ENCODE measurements at regions not wholly inside any gene's neighbourhood (a gene's known extent, or its start where the extent isn't known, plus 50 kb on each side); places are given as distances from the start of the nearest gene placed in this dataset.

DNA sequence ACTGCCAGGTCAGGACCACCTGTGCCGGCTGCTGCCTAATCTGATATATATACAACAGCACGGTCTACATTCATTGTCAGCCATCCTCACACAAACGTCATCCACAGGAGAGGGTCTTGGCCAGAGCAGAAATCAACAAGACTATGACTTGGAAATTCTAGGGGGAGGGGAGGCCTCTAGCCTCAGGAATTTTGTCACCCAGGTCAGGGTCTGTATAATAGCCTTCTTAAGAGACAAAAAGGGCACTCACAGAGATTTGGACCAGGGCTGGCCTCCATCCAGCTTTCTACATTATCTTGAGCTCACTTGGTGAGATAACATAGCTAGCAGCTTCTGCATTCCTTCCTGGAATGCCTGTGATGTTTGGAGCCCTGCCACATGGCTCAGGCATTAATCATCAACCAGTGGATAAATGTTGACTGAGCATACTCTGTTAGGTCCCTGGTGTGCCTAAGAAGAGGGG lies 50.4 kb upstream of the CTIF start:
- DNase-seq = no peak

DNA sequence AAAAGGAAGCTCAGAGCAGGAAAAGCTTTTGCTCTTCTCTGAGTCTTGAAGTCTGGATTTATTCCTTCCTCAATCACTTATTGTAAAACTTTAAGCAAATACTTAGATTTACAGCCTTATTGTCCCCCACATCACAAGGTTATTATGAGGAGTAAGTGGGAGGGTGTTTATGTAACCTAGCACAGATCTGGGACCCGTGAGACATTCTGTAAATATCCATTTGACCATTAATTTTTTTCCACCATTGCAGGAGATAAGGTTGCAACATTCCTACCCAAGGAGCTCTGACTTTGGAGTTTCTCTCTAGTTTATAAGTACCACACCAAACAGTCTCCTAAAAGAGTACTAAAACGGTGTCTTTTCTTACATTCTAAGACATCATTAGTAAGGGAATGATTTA lies 52.1 kb upstream of the CTIF start:
- no peak for DNase-seq

DNA sequence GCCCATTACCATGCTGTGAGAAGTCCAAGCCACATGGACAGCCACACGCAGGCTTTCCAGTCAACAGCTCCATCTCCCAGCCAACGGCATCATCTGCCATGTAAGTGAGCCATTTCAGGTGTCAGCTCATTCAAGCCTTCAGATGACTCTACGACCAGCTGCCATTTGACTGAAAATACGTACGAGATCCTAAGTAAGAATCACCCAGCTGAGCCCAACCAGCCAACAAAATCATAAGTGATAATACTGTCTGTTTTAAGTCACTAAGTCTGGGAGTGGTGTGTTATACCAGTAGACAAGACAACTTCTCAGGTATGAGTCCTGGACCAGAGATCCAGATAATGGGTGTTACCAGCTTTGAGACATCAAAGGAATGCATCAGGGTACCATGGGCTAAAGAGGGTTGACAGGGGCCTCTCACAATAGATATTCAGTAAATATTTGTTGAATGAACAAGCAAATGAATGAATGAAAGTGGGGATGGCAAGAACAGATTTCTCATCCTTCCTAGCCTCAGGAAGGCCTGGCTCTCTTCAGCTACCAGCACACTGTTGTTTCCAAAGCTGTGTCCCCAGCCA lies 52.9 kb upstream of the CTIF start:
- DNase-seq = no peak

DNA sequence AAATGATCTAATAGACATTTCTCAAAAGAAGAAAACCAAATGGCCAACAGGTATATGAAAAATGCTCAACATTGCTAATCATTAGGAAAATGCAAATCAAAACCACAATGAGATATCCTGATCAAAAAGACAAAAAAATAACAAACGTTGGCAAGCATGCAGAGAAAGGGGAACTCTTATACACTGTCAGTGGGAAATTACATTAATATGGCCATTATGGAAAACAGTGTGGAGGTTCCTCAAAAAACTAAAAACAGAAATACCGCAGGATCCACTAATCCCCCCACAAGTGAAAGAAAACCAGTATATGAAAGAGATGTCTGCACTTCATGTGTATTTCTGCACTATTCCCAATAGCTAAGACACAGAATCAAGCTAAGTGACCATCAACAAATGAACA lies 57.7 kb upstream of the CTIF start:
- DNase-seq = no peak

DNA sequence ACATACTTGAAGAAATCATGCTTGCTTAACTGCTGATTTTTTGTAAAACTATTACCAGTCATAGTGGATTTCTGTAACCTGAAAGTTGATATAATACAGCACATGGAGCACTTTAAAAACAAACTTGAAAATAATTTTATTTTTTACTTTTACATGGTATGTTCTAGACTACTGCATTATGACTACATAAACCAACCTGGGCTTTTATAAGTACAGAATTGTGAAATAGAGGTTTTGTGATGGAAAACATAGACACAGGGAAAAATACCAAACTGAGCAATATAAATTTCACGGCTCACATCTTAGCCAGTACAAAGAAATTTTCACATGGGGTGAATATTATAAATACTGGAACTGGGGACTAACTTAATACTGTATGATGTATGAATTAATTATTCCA lies 59.3 kb upstream of the CTIF start:
- DNase-seq = no peak

DNA sequence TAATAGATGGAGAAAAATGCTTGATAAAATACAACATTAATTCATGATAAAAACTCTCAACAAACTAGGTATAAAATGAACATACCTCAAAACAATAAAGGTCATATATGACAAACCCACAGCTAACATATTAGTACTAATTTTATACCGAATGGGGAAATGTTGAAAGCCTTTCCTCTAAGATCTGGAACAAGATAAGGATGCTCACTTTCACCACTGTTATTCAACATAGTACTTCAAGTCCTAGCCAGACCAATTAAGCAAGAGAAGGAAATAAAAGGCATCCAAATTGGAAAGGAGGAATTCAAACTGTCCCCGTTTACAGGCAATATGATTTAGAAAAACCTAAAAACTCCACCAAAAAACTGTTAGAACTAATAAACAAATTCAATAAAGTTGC lies 61.5 kb upstream of the CTIF start:
- DNase-seq = no peak

DNA sequence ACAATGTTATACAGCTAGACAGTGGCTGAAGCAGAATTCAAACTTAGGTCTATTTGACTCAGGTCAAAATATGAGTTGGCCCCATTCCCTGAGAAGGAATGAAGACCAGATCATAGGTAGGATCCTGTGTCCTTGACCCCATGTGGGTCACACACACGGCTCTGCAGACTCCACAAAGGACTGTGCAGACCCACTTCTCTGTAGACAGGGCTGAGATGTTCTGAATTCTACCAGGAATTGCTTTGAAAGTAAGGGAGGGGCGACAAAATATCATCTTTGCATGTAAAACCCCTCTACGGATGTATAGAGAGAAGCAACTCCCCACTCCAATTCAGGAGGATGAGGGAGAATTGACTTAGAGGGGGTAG lies 62.3 kb upstream of the CTIF start:
- no peak for DNase-seq

DNA sequence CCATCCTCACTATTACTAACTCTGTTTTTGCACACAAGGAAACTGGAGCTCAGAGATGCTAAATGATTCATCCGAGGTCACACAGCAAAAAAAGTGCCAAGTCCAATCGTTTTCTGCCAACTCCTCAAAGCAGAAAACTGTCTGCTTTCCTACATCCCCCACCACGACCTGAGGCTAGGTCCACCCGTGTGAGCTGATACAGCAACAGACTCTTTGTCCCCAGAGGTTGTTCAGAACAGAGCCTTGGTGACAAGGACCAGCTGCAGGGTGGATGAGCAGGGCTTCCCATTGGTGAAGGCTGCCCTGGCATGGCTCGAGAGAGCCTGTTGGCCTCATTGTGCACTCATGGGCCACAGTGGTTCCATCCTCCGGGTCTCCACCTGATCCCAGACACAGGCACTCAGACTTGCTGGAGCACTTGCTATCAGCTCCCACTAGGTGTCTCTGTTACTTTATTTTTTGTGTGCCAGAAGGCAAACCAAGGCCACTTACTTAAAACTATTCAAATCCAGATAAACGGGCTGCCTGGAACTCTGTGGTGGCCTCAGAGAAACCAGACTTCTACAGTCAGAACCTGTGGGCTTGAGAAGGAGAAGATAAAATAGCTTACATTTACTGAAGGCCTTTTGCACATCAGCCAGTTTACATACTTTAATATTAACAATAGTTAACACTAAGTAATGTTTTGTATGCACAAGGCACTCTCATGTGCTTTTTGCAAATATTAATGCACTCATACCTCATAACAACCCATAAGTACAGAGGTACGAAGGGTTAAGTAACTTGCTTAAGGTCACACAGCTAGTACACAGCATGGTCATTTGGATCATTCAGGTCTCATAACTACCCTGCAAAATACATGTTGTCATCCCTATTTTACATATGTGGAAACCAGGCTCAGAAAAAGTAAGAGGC lies 62.9 kb upstream of the CTIF start:
- peak; percentile 71 for DNase-seq

DNA sequence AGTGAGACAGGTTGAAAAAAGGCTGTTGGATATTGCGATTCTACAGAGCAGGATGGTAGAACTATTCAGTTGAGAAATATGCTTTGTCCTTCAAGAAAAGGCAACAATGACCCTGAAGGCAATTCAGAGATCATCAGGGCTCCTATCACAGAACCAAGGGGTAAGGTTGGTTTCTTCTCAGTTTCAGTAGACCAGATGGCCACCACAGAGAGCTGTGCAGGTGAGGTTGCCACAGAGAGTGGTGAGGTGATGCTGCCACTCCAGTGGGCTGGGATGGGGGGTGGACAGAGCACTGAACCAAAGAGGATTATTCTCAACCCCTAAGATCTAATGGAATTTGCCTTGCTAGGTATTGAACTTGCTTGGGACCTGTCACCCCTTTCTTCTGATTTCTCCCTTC lies 64.6 kb upstream of the ZBTB7C start:
- no peak for DNase-seq

DNA sequence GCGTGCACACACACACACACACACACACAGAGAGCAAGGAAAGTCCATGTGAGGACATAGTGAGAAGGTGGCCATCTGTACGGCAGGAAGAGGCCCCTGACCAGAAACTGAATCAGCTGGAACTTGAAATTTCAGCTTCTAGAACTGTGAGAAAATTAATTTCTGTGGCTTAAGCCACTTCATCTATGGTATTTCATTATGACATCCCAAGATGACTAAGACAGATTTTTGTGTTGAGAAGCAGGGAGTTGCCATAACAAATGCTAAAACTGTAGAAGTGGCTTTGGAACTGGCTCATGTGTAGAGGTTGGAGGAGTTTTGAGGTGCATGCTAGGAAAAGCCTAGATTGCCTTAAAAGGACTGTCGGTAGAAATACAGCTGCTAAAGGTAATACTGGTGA lies 63.4 kb upstream of the ZBTB7C start:
- no peak for DNase-seq

DNA sequence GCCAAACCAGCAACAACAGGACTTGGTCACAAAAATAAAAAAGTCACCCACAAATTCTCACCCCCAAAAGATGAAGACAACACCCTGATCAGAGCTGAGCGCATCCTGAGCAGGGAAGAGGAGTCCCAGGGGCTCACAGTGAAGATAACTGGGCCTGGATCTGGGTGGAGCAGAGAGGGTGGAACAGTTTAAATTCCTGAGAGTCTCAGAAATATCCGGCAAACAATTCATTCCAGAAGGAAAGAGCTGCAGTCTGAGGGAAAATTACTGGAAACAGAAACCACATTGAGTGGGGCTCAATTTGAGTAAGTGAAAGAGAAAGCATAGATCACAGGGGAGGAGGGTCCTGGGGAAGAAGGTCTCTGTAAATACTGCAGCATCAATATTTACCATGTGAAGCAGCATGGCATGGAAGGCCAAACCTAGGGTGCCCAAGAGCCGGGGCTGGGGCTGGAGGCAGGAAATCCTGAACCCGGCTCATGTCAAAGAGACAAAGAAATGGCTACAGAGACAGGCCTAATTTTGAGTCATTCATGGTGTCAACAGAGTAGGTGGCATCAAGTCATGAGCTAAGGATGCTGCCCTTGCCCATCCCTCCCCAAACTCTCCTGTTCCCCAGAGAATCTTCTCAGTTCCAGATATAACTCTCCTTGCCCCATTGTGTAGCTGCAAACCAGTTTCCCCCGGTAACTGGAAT lies 61.4 kb upstream of the ZBTB7C start:
- no peak for DNase-seq

DNA sequence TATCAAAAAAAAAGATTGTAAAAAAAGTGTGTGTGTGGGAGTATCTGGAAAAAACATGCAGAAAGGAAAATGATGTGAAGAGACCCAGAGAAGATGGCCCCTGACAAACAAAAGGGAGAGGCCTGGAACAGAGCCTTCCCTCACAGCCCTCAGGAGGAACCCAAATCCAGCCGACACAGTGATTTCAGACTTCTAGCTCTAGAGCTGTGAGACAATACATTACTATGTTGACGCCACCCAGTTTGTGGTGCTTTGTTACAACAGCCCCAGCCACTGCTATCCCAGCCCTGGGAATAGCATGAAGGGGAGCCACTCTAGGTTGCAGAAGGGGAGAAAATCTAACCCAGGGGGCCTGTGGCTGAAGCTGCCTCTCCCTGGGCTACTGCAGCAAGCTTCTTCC lies 59.0 kb upstream of the ZBTB7C start:
- DNase-seq = no peak

DNA sequence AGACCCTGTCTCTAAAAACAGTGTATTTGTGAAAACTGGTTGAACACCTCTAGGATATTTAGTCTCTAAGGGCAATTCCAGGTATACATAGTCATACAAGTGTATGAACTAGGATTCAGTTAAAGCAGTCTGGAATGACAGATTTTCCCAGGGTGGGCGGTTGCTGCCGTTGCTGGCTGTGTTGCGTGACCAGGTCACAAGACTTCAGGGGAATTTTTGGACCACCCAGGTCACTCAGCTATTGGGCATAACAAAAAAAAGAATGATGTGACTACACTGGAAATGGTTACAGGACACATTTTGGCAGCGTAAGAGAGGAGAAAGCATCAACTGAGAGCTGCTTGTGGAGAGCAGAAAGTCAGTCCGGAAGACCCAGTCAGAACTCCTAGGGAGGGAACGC lies 58.0 kb upstream of the ZBTB7C start:
- DNase-seq = no peak

DNA sequence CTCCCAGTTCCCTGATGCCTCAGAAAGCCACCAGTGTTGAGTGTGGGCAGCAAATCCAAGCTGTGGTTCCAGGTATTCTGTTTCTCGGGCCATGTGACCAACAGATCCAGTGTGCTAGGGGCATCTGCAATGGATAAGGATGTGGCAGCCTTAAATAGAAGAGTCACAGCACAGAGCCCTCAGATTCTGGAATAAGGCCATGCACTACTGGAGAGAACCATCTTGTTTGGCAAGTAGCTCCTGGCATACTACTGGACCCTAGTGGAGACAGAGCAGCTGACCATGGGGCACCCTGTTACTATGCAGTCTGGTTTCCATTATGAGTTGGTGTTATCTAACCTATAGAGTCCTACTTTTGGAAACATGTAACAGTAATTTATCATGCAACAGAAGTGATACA lies 53.3 kb upstream of the ZBTB7C start:
- DNase-seq = no peak

DNA sequence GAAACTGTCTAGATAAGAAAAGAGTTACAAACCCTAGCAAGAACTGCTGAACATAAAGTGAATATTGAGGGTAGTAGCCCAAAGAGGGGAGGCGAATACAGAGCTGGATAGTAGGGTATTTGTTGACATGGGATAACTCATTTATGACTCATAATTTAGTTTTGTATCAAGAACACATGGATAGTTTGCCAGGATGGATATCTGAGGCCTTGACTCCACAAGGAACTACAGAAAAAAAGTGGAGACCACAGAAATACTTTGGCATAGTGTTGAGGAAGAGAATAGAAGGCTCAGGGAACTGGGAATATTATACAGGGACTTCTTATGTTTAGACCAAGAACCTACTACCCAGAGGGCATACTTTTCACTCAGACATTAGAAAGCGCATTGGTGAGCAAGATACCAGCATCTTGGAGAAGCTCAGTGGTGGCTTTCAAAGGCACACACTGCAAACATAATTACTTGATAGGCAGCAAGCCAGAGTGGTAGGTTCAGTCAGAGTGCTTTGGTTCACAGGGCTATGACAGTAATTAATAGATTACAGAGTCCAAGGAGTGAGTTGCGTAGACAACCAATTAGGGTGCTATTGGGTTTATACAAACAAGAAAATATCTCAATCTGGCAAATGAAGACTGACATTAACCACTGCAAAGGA lies 51.9 kb upstream of the ZBTB7C start:
- DNase-seq = no peak

DNA sequence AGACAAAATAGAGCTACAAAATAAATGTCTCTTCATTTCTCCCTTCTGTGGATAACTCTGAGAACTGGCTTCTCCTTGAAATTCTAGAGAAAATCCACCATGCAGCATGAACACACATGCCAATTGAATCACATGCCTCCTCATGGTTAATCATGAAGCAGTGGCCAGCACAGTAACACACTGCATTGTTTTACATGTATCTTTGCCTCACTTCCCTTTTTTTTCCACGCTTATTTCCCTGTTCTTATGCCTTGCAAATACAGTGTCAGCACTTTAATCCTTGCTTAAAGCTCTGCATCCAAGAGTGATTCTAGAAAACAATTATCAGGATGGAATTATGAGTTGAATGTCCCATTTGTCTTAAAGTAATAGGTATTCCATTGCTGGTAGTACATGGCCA lies 50.3 kb upstream of the ZBTB7C start:
- DNase-seq = no peak

DNA sequence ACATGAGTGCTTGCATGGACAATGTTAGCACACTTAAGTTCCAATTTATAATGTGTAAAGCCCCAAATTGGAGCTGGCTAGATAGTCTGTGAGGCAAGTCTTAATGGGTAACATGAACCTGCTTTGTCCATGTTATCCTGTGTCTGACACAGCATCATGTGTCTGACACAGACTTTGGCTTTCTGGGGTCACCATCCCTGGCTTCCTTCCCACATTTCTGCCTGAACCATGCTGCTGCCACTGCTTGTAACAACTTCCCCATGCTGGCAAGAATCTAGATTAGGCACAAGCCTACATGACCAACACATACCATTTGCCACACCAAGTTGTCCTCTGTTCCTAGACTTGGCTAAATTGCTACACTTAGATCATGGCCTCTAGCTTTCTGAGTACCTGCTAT lies 49.8 kb upstream of the ZBTB7C start:
- DNase-seq = no peak

All from NCI-H1092 (cell line).